HG03066 (cell line): ENCODE measurements at regions not wholly inside any gene's neighbourhood (a gene's known extent, or its start where the extent isn't known, plus 50 kb on each side); places are given as distances from the start of the nearest gene placed in this dataset.

ENCODE experiments used
- ATAC-seq: cut with Tn5 transposase; IDR thresholded peaks from one replicate; pipeline ENCODE4 v1.9.1; 2021; ENCODE audit warnings: low read depth; ENCODE audit not compliant: unreplicated experiment

DNA sequence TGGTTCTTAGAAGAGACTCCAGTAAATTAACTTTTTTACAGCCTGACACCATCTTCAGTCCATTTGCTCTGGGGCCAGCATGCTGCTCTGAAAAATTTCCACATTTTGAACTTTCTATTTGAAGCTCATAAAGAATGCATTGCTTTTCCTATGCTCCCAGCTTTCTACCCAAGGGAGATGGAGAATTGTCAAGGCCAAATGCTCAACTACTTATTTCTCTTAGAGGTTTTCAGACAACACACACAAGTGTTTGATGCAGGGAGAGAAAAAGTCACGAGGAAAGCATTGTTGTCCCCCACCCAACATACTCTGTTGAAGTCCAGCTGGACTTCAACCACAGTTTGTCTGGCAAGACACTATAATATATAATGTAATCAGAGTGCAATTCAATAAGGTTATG lies 100.3 kb upstream of the CADPS start:
- ATAC-seq, result no peak

GRCh38 chr3:62981962-62982361 lies 106.7 kb upstream of the CADPS start:
- no peak for ATAC-seq

DNA sequence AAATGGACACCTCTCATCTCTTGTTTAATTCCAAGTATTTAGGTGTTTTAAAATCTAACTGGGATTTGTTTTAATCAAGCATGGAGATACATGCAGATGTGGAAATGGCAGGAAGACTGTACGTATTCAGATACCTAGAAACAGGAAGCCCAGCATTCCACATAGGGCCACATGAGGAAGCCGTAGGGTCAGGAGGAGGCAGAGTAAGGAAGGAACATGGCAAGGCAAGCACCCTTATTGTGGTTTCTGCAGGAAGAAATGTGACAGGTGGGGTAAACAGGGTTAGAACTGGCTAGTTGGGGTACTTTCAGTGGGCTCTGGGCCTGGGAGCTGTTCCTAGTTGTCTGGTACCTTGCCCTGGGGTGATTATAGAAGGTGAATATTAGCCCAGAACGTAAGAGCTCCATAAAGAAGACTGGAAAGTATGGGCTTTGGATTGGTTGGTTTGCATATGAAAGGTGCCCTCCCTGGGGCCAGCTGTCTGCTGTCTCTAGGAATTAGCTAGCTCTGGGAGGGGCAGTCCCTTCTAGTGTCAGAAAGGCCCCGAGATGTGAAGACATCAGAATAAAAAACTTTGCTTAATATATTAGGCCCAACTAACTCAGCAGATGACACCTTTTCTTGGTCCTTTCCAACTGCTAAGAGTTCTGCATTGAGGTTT lies 107.7 kb upstream of the CADPS start:
- ATAC-seq, result no peak

- ATAC-seq, result no peak
Measured at GRCh38 chr3:62986061-62986460, 110.8 kb upstream of the CADPS start.

DNA sequence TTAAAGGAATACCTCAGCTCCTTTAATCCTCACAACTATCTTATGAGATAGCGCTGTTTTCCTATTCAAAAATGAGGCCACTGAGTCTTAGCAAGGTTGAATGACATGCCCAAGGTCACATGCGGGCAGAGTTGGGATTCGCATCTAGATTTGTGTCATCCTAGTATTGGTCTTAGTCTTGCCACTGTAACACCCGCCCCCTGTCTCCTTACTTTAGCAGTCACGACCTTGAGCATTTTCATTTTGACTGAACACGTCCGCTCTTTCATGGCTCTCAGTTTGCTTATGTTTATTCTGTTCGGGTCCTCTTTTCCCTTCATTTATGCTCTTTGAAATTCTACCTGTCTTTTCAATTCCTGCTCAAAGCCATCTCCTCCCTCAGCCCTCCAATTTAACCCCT lies 112.5 kb upstream of the CADPS start:
- no peak for ATAC-seq

DNA sequence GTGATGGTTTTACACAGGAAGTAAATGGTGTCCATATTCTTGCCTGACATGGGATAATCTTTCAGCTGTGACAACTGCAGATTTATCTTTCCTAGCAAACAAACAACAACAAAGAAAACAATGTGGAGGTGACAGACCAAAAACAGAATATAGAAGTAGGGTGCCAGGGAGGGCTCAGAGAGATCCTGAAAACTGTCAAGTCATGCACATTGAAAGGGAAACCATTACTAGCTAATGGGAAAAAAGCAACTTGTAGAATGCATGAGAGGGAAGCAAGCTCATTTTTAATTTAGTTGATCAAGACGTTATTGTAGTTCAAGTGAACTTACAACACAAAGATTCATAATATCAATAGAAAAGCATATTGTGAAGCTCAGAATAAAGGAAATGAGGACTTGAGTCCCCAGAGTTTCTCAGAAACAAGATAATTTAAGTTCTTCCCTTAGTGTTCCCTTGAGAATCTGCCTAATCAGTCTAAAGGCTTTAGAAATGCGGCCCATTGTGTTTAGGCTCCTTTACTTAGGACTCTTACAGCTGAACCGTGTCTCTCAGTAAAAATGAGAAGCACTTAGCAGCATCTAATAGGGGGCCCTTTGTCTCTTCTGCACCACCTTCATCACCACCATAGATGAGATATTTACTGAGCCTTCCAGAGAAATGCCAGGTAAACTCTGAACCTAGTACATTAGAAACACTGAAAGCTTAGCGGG lies 115.6 kb upstream of the CADPS start:
- no peak for ATAC-seq

DNA sequence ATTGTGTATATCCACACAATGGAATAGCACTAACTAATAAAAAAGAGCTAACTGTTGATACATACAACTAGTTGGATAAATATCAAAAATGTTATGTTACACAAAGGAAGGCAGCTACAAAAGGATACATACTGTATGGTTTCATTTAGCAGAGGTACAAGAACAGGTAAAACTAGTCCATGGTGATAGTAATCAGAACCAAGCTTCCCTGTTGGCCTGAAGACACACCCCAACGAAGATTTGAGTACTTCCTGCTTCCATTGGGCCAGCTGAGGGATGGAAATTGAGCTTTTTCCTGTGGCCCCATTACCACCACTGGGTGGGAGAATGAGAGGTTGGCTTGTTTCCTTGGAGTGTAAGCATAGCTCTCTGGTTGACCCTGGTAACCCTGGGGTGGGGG lies 117.3 kb upstream of the CADPS start:
- ATAC-seq, result no peak

- ATAC-seq, result no peak
Measured at GRCh38 chr3:62995119-62995518, 119.9 kb upstream of the CADPS start.

- no peak for ATAC-seq
Measured at GRCh38 chr3:62995530-62995929, 120.3 kb upstream of the CADPS start.

GRCh38 chr3:62997369-62997768 lies 122.2 kb upstream of the CADPS start:
- ATAC-seq, result no peak

DNA sequence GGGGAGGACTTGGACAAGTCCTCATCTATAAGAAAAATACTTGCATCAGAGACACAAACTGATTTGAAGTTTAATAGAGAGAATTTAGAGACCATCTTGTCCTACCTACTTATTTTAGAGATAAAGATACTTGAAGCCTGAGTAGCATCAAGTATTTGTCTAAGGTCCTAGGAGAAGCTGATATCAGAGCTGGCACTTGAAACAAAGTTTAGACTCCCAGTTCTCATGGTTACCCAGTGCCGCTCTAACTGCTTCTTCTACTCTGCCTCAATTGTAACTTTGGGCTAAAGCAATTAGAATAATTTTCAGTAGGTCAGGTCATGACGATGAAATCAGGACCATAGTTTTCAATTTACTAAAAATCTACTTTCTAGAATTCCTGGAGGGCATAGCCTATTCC lies 123.9 kb upstream of the CADPS start:
- ATAC-seq, result no peak

DNA sequence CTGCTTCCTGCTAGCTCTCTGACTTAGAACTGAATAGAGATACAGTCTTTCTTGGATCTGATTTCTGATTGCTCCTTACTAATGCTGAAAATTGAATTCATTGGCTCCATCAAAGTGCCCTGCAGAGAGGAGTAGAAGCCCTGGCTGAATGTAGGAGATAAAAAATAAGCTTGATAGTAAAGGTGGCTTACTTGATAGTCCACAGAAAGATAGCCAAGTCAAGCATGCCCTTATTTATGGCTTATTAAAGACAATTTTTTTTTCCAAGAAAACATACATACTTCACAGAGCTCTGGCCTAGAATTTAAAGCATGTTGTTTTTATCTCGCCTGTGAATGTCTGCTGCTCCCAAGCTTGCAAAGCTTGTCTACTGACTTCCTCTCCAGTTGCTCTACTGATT lies 124.6 kb upstream of the CADPS start:
- no peak for ATAC-seq

DNA sequence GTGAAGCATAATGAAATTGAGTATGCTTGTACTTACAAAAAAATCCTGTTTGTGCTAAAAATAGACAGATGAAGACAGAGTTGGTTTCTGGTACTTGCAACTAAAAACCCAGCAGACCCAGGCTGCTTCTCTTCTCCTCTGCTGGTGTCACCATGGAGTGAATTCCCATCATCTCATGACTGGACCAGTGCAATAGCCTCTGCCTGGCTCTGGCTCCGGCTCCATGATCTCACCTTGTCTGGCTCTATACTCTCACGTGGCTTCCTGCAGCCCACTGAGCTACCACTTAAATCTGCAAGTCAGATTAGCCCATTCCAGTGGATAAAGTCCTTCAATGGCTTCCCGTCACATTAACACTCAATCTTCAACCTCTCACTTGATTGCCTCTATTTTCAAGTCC lies 129.2 kb upstream of the CADPS start:
- no peak for ATAC-seq

- ATAC-seq, result no peak
Measured at GRCh38 chr3:63015614-63016309, 140.5 kb upstream of the CADPS start.

- ATAC-seq, result no peak
Measured at GRCh38 chr3:63022114-63022513, 146.9 kb upstream of the CADPS start.

- no peak for ATAC-seq
Measured at GRCh38 chr3:63026722-63027121, 151.5 kb upstream of the CADPS start.

GRCh38 chr3:63029326-63029725 lies 154.1 kb upstream of the CADPS start:
- no peak for ATAC-seq

- ATAC-seq, result no peak
Measured at GRCh38 chr3:63029921-63030320, 154.7 kb upstream of the CADPS start.

DNA sequence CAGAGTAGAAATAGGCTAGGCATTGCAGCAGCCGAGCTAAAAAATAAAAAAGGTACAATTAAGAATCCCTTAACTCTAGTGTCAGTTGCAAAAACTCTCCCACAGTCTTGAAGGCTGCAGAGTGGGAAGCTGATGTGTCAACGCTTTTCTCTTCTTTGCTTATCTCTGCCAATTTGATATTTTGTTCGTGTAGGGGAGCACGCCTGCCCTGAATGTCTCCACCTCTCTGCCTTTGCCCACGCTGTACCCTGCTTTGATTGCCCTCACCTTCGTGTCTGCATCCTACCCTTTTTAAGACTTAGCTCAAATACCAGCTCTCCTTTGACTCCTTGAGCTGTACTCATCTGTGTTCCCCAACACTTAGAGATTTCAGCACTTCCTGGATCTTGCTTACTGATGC lies 155.4 kb upstream of the CADPS start:
- no peak for ATAC-seq

DNA sequence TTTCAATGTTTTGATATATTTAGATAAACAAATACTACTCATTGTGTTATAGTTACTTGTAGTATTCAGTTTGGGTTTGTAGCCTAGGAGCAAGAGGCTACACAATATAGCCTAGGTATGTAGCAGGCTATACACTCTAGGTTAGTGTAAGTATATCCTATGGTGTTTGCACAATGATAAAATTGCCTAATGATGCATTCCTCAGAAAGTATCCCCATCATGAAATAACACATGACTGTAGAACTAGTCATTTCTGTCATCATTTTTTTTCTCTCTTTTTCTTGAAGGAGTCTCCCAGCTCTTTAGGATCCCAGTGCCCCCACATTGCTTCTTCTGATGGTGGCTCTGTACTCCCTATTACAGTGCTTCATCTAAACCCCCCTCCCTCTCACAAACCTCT lies 157.7 kb upstream of the CADPS start:
- ATAC-seq, result no peak

DNA sequence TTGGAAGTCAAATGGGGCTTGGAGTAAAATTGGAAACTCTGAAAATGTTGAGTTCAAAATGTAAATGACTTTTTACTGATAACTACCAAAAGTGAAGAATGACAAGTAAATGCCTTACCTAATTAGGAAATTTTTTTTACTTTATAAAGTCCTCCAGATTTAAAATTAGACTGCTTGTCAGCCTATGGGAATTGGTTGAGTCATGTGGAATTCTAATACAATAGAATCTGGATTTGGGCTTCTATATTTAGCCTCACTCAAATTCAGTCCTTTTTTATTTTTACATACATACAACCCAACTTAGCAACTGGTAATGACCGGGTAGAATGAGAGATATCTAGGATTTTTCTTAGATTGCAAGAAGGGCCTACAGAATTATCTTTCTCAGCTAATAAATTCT lies 158.9 kb upstream of the CADPS start:
- ATAC-seq, result no peak

DNA sequence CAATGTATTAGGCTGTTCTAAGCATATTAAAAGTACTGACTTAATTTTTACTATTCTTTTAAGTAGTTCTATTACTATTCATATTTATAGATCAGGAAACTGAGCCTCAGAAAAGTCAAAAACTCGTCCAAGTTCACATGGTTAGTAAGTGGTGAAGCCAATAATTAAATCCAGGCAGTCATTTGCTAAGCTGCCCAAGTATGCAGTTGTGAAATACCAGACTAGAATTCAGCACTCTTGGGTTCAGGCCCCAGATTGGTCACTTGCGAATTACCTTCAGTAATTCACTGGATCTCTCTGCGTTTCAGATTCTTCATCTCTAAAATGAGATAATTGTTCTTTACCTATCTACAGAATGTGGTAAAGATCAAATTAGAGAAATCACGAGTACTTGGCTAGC lies 161.9 kb upstream of the CADPS start:
- no peak for ATAC-seq
